ENCODE measurements at regions not wholly inside any gene's neighbourhood (a gene's known extent, or its start where the extent isn't known, plus 50 kb on each side); places are given as distances from the start of the nearest gene placed in this dataset.

GRCh38 chr12:127571578-127571977, 695.4 kb upstream of the TMEM132C start:
- no peaks in the 10 kb centered on the region for H3K4me1 ChIP-seq (ENCODE audit: control insufficient read depth in 5 of 5, insufficient read depth in 5 of 5, low read length in 5 of 5)
- DNase-seq (no peak), ATAC-seq (ENCODE audit: insufficient read depth, low FRiP score) (no peak)
- no peak overlapping the region for H3K27ac ChIP-seq (ENCODE audit: low read depth in 1 of 2, low read length in 1 of 2)
- no peak overlapping the region for H3K9ac ChIP-seq (ENCODE audit: insufficient read depth in 1 of 2, low read length in 2 of 2)
- no peaks in the 10 kb centered on the region for H3K36me3 ChIP-seq (ENCODE audit: control insufficient read depth in 4 of 4, insufficient read depth in 4 of 4, low read length in 4 of 4)
- no peak for TF ChIP-seq CTCF (IDR thresholded peaks at IDR 0.05; ENCODE audit: control extremely low read depth, extremely low read depth)
- no peaks in the 10 kb centered on the region for H3K27me3 ChIP-seq (ENCODE audit: control insufficient read depth in 3 of 3, insufficient read depth in 3 of 3, low read length in 2 of 3)
- peaks cover 0 to 3% (median 0%) of the 10 kb centered on the region in 4 donors for H3K9me3 ChIP-seq (ENCODE audit: control insufficient read depth in 4 of 4, insufficient read depth in 3 of 4, low read length in 3 of 4)
- 66 to 72% methylated on average over 3 of the region's 3 CpGs for WGBS, 2 donors
- no peak overlapping the region for H3K4me3 ChIP-seq

- TF ChIP-seq CTCF (IDR thresholded peaks at IDR 0.05; ENCODE audit: control extremely low read depth, extremely low read depth): no peak
- no peaks in the 10 kb centered on the region for H3K9me3 ChIP-seq (ENCODE audit: control insufficient read depth in 4 of 4, insufficient read depth in 3 of 4, low read length in 3 of 4)
- no peak for DNase-seq
- no peak overlapping the region for H3K9ac ChIP-seq (ENCODE audit: insufficient read depth in 1 of 2, low read length in 2 of 2)
- H3K4me3 ChIP-seq: no peak overlapping the region
- 86 to 87% methylated on average over 1 of the region's 1 CpG for WGBS, 2 donors
- H3K36me3 ChIP-seq (ENCODE audit: control insufficient read depth in 4 of 4, insufficient read depth in 4 of 4, low read length in 4 of 4): no peaks in the 10 kb centered on the region
- H3K4me1 ChIP-seq (ENCODE audit: control insufficient read depth in 5 of 5, insufficient read depth in 5 of 5, low read length in 5 of 5): no peaks in the 10 kb centered on the region
- no peak overlapping the region for H3K27ac ChIP-seq (ENCODE audit: low read depth in 1 of 2, low read length in 1 of 2)
- no peak for ATAC-seq (ENCODE audit: insufficient read depth, low FRiP score)
- H3K27me3 ChIP-seq (ENCODE audit: control insufficient read depth in 3 of 3, insufficient read depth in 3 of 3, low read length in 2 of 3): no peaks in the 10 kb centered on the region
Observed at GRCh38 chr12:127579446-127579845, 687.5 kb upstream of the TMEM132C start.

DNA sequence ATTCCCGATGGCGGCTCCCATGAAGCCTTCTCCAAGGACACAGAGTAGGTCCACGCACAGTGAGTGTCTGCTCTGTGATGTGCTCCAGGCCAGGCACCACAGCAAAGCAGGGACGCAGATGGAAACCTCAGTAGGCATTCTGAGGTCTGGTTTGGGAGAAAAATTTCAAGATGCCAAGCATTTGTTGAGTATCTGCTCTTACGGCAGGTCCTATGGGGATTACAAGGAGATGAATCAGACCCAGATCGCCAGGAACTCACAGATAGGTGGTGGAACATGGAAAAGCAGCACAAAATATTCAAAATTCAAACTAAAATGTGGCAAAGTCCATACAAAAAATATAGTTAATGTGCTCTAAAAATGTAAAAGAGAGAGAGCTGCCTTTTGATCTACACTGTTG, 684.9 kb upstream of the TMEM132C start:
- H3K4me3 ChIP-seq: no peak overlapping the region
- 73 to 78% methylated on average over 6 of the region's 6 CpGs for whole genome bisulfite sequencing, 2 donors
- H3K4me1 ChIP-seq (ENCODE audit: control insufficient read depth in 5 of 5, insufficient read depth in 5 of 5, low read length in 5 of 5): no peaks in the 10 kb centered on the region
- ATAC-seq (ENCODE audit: insufficient read depth, low FRiP score) (no peak), DNase-seq (no peak)
- no peak for TF ChIP-seq CTCF (IDR thresholded peaks at IDR 0.05; ENCODE audit: control extremely low read depth, extremely low read depth)
- H3K9ac ChIP-seq (ENCODE audit: insufficient read depth in 1 of 2, low read length in 2 of 2): no peak overlapping the region
- peaks cover 0 to 2% (median 0%) of the 10 kb centered on the region in 4 donors for H3K9me3 ChIP-seq (ENCODE audit: control insufficient read depth in 4 of 4, insufficient read depth in 3 of 4, low read length in 3 of 4)
- H3K27me3 ChIP-seq (ENCODE audit: control insufficient read depth in 3 of 3, insufficient read depth in 3 of 3, low read length in 2 of 3): no peaks in the 10 kb centered on the region
- no peaks in the 10 kb centered on the region for H3K36me3 ChIP-seq (ENCODE audit: control insufficient read depth in 4 of 4, insufficient read depth in 4 of 4, low read length in 4 of 4)
- H3K27ac ChIP-seq (ENCODE audit: low read depth in 1 of 2, low read length in 1 of 2): no peak overlapping the region

DNA sequence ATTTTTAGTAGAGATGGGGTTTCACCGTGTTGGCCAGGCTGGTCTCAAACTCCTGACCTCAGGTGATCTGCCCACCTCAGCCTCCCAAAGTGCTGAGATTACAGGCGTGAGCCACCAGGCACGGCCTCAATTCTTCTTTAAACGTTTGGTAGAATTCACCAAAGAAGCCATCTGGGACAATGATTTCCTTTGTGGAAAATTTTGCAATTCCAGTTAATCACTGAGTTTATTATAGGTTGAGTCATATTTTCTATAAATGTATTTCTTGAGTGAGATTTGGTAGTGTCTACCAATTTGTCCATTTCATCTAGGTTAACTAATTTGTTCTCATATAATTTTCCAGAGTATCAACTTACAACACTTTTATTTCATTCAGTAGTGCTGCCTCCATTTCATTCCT, 683.9 kb upstream of the TMEM132C start:
- Histone ChIP-seq H3K27me3 (ENCODE audit: control insufficient read depth in 3 of 3, insufficient read depth in 3 of 3, low read length in 2 of 3) (no peaks in the 10 kb centered on the region), H3K9ac (ENCODE audit: insufficient read depth in 1 of 2, low read length in 2 of 2) (no peak overlapping the region), H3K4me3 (no peak overlapping the region), H3K9me3 (ENCODE audit: control insufficient read depth in 4 of 4, insufficient read depth in 3 of 4, low read length in 3 of 4) (peaks cover 0 to 2% (median 0%) of the 10 kb centered on the region in 4 donors), H3K4me1 (ENCODE audit: control insufficient read depth in 5 of 5, insufficient read depth in 5 of 5, low read length in 5 of 5) (no peaks in the 10 kb centered on the region), H3K36me3 (ENCODE audit: control insufficient read depth in 4 of 4, insufficient read depth in 4 of 4, low read length in 4 of 4) (no peaks in the 10 kb centered on the region), H3K27ac (ENCODE audit: low read depth in 1 of 2, low read length in 1 of 2) (no peak overlapping the region)
- no peak for DNase-seq
- TF ChIP-seq CTCF (IDR thresholded peaks at IDR 0.05; ENCODE audit: control extremely low read depth, extremely low read depth): no peak
- WGBS, 2 donors: 85 to 88% methylated on average over 4 of the region's 4 CpGs
- ATAC-seq (ENCODE audit: insufficient read depth, low FRiP score): no peak
